B cell (primary cell): ENCODE measurements at regions not wholly inside any gene's neighbourhood (a gene's known extent, or its start where the extent isn't known, plus 50 kb on each side); places are given as distances from the start of the nearest gene placed in this dataset.
"Not testable (repeated sequence)": the region's sequence is repeated elsewhere in the genome, so short reads cannot be mapped to it uniquely, and the experiment has no call there.

Experiments used
- ATAC-seq: fragments of 200-7000 bp; cut with Tn5 transposase; one replicate; pipeline ENCODE4 v1.10.0; 2021; ENCODE audit warnings: low read depth, mild to moderate bottlenecking, moderate number of reproducible peaks, moderate library complexity
- CTCF ChIA-PET: fragments of 350-600 bp; sonication (Branson Sonifier 250); formaldehyde crosslinking; loops from one replicate; lab custom pipeline; 2021; ENCODE audit warnings: antibody characterized with exemption, inconsistent platforms; lab: Charles Lee
- POLR2A ChIA-PET: fragments of 350-600 bp; sonication (Branson Sonifier 250); formaldehyde crosslinking; loops from one replicate; lab custom pipeline; 2021; ENCODE audit warnings: antibody characterized with exemption; lab: Charles Lee
- DNase-seq: peaks from one replicate; pipeline ENCODE4 v3.0.0; 2013
- H2AFZ ChIP-seq: 2 replicates; pipeline ENCODE4 v1.6.1; 2012; ENCODE audit warnings: mild to moderate bottlenecking, low read depth, low read length; ENCODE audit not compliant: insufficient read depth, poor library complexity, severe bottlenecking
- H3K27ac ChIP-seq, 2 donors: 1 replicate in 1 of 2; 2 replicates in 1 of 2; pipeline ENCODE4 v1.5.1; 2012 to 2013; ENCODE audit warnings: low read length in 2 of 2, mild to moderate bottlenecking in 2 of 2, moderate library complexity in 1 of 2
- H3K27me3 ChIP-seq, 4 experiments: fragments of 200-600 bp in 1 of 4; sonication (generic) in 1 of 4; replicated peaks in 1 of 4; 1 replicate in 2 of 4; 2 replicates in 2 of 4; pipeline versions ENCODE4 v1.6.1 to v1.7.0; 2013 to 2016; ENCODE audit warnings: low read length in 3 of 4, mild to moderate bottlenecking in 2 of 4, mixed read lengths in 1 of 4, moderate library complexity in 1 of 4; ENCODE audit not compliant: insufficient read depth in 4 of 4, control insufficient read depth in 3 of 4; ENCODE audit errors: control extremely low read depth in 1 of 4
- H3K36me3 ChIP-seq, 2 experiments: replicated peaks in 1 of 2; 1 replicate in 1 of 2; 2 replicates in 1 of 2; pipeline versions ENCODE4 v1.6.1 to v1.7.1; 2013; ENCODE audit warnings: low read length in 1 of 2; ENCODE audit not compliant: insufficient read depth in 2 of 2, control insufficient read depth in 1 of 2; ENCODE audit errors: control extremely low read depth in 1 of 2, extremely low read depth in 1 of 2
- H3K4me1 ChIP-seq, 2 donors: fragments of 200-600 bp in 1 of 2; sonication (generic) in 1 of 2; 1 replicate in 1 of 2; 2 replicates in 1 of 2; pipeline versions ENCODE4 v1.5.1 to v1.6.1; 2013 to 2017; ENCODE audit warnings: low read length in 2 of 2; ENCODE audit not compliant: control insufficient read depth in 2 of 2, insufficient read depth in 2 of 2
- H3K4me2 ChIP-seq: replicated peaks from 2 replicates; pipeline ENCODE3; 2012; ENCODE audit warnings: mild to moderate bottlenecking, low read depth, low read length; ENCODE audit not compliant: poor library complexity, severe bottlenecking
- H3K4me3 ChIP-seq, 5 experiments: fragments of 200-600 bp in 1 of 5; sonication (generic) in 1 of 5; 1 replicate in 3 of 5; 2 replicates in 2 of 5; pipeline versions ENCODE4 v1.5.1 to v1.7.0; 2011 to 2016; ENCODE audit warnings: low read length in 4 of 5, mild to moderate bottlenecking in 4 of 5, low read depth in 2 of 5, control low read depth in 1 of 5, moderate library complexity in 1 of 5; ENCODE audit not compliant: insufficient read depth in 1 of 5; ENCODE audit errors: control extremely low read depth in 1 of 5, extremely low read depth in 1 of 5
- H3K79me2 ChIP-seq: fragments of 200-600 bp; sonication (generic); one replicate; pipeline ENCODE4 v1.6.0; 2016; ENCODE audit warnings: low read length; ENCODE audit not compliant: control insufficient read depth, insufficient read depth
- H3K9ac ChIP-seq: fragments of 200-600 bp; sonication (generic); 2 replicates; pipeline ENCODE4 v1.6.1; 2017; ENCODE audit warnings: mild to moderate bottlenecking, low read length, moderate library complexity
- H3K9me3 ChIP-seq, 3 donors: one replicate each; pipeline versions ENCODE4 v1.6.1 to v1.7.1; 2013; ENCODE audit warnings: low read length in 2 of 3; ENCODE audit not compliant: control insufficient read depth in 2 of 3, insufficient read depth in 1 of 3; ENCODE audit errors: control extremely low read depth in 1 of 3
- H4K20me1 ChIP-seq: 2 replicates; pipeline ENCODE4 v1.6.0; 2012; ENCODE audit warnings: mild to moderate bottlenecking, low read length; ENCODE audit not compliant: insufficient read depth, control insufficient read depth, poor library complexity, severe bottlenecking
- H3K27ac Mint-ChIP-seq: one replicate; pipeline ENCODE4 v1.8.0; 2021; ENCODE audit warnings: mixed read lengths
- H3K27me3 Mint-ChIP-seq: one replicate; pipeline ENCODE4 v1.8.0; 2021; ENCODE audit warnings: mixed read lengths
- H3K4me1 Mint-ChIP-seq: one replicate; pipeline ENCODE4 v1.8.0; 2021; ENCODE audit warnings: mixed read lengths
- H3K4me3 Mint-ChIP-seq: one replicate; pipeline ENCODE4 v1.8.0; 2021; ENCODE audit warnings: mixed read lengths
- H3K9me3 Mint-ChIP-seq: one replicate; pipeline ENCODE4 v1.8.0; 2022; ENCODE audit warnings: mixed read lengths; ENCODE audit not compliant: insufficient read depth
- CTCF ChIP-seq: fragments of 200-600 bp; IDR thresholded peaks from one replicate; pipeline ENCODE4 v1.8.0; 2022; ENCODE audit warnings: antibody characterized with exemption, mild to moderate bottlenecking
- EZH2 ChIP-seq: IDR thresholded peaks from 2 replicates; pipeline ENCODE4 v1.6.1; 2012; ENCODE audit warnings: borderline replicate concordance, low read depth, mild to moderate bottlenecking, moderate library complexity, low read length; ENCODE audit not compliant: insufficient read depth, poor library complexity, severe bottlenecking
- WGBS: methylation state at CpG from one replicate; pipeline ENCODE4 v1.1.5; 2013; ENCODE audit warnings: missing lambda C conversion rate; ENCODE audit not compliant: insufficient coverage; 5-methylcytosine and 5-hydroxymethylcytosine counted together
- intact Hi-C: fragments of 100-400 bp; cut with micrococcal nuclease; formaldehyde crosslinking; loops from one replicate; pipeline ENCODE4 v1.10.0; 2022

GRCh38 chr22:22161924-22162851, 82.4 kb upstream of the VPREB1 start:
- Histone ChIP-seq H3K9me3 (no peaks in the 10 kb centered on the region), H3K79me2 (peaks cover 11% of the 10 kb centered on the region), H3K27ac (peak overlapping the region; percentile 96 to 98), H2AFZ (peak overlapping the region; percentile 35), H3K4me2 (peak overlapping the region; percentile 86), H3K9ac (peak overlapping the region; percentile 67), H3K4me3 (peak overlapping the region in 4 of 5 experiments; percentile 14 to 70 (median 38)), H3K27me3 (no peaks in the 10 kb centered on the region), H3K36me3 (no peaks in the 10 kb centered on the region), H4K20me1 (no peaks in the 10 kb centered on the region), H3K4me1 (peaks cover 75 to 82% of the 10 kb centered on the region in 2 donors)
- TF ChIP-seq CTCF (no peak), EZH2 (no peak)
- peak; percentile 95 for ATAC-seq
- Mint-ChIP-seq H3K4me3 (peak overlapping the region; percentile 89), H3K4me1 (peaks cover 85% of the 10 kb centered on the region), H3K9me3 (no peaks in the 10 kb centered on the region), H3K27ac (peak overlapping the region; percentile 98), H3K27me3 (no peaks in the 10 kb centered on the region)
- CTCF ChIA-PET, result interaction anchor here (0.7 to 11.6 kb wide), 18 partner anchors 8 to 260 kb away, joined by 3 to 166 read pairs (median 8); no protein-coding TSS in a partner anchor
- POLR2A ChIA-PET, result interaction anchor here (0.6 to 2.6 kb wide), 10 partner anchors 9 to 976 kb away, joined by 3 to 24 read pairs (median 4); no protein-coding TSS in a partner anchor
- WGBS, result 42% methylated on average over 3 of the region's 9 CpGs
- DNase-seq, result peak; percentile 80
- intact Hi-C loops, result loop anchor here (1.0 kb wide), 2 partner anchors 8 to 33 kb away; no protein-coding TSS in a partner anchor

GRCh38 chr22:22160768-22161167, 83.8 kb upstream of the VPREB1 start:
- H3K4me3 ChIP-seq, H3K27ac ChIP-seq, H3K9ac ChIP-seq, H3K27me3 ChIP-seq, H3K27me3 Mint-ChIP-seq, H3K9me3 Mint-ChIP-seq, H3K36me3 ChIP-seq, POLR2A ChIA-PET, ATAC-seq, H3K4me2 ChIP-seq, H2AFZ ChIP-seq, DNase-seq, intact Hi-C loops, CTCF ChIA-PET, H3K4me3 Mint-ChIP-seq, H3K9me3 ChIP-seq, H3K27ac Mint-ChIP-seq, H4K20me1 ChIP-seq: not testable (repeated sequence)
- WGBS, result no CpG with 5 or more reads among the region's 2 CpGs
- H3K79me2 ChIP-seq, result peaks cover 11% of the 10 kb centered on the region
- peaks cover 75 to 80% of the 10 kb centered on the region in 2 donors for H3K4me1 ChIP-seq
- peaks cover 83% of the 10 kb centered on the region for H3K4me1 Mint-ChIP-seq
